ENCODE measurements at regions not wholly inside any gene's neighbourhood (a gene's known extent, or its start where the extent isn't known, plus 50 kb on each side); places are given as distances from the start of the nearest gene placed in this dataset.

DNA sequence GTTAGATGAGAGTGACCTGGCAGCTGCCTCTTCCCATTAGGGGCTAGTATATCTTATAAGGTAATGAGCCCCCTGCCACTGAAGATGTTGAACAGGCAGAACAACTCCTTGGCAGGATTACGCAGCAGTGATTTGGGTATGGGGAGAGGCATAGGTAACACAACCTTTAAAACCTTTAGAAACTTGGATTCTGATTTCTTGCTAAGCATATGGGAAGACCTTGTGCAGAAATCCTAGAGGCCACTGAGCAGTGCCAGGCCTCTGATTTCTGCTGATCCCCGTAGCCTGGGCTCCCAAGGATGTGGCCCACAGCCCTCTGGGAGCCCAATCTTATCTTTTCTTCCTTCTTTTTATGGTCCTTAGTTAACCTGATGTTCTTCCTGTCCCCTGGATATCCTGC is 237.9 kb upstream of the ROPN1 start:
- DNase-seq (ENCODE audit: low read depth in 1 of 2, low spot score in 1 of 2): no peak
- TF ChIP-seq, protein P1, sequence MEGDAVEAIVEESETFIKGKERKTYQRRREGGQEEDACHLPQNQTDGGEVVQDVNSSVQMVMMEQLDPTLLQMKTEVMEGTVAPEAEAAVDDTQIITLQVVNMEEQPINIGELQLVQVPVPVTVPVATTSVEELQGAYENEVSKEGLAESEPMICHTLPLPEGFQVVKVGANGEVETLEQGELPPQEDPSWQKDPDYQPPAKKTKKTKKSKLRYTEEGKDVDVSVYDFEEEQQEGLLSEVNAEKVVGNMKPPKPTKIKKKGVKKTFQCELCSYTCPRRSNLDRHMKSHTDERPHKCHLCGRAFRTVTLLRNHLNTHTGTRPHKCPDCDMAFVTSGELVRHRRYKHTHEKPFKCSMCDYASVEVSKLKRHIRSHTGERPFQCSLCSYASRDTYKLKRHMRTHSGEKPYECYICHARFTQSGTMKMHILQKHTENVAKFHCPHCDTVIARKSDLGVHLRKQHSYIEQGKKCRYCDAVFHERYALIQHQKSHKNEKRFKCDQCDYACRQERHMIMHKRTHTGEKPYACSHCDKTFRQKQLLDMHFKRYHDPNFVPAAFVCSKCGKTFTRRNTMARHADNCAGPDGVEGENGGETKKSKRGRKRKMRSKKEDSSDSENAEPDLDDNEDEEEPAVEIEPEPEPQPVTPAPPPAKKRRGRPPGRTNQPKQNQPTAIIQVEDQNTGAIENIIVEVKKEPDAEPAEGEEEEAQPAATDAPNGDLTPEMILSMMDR (IDR thresholded peaks at IDR 0.05; ENCODE audit: insufficient read depth, low read length): no peak
- TF ChIP-seq SPI1 (IDR thresholded peaks at IDR 0.05; ENCODE audit: borderline replicate concordance, low read depth) (no peak), GABPA (IDR thresholded peaks at IDR 0.05; ENCODE audit: low read depth) (no peak), POLR2AphosphoS5 (IDR thresholded peaks at IDR 0.05; ENCODE audit: low read depth) (no peak)
- TF ChIP-seq, protein P2, sequence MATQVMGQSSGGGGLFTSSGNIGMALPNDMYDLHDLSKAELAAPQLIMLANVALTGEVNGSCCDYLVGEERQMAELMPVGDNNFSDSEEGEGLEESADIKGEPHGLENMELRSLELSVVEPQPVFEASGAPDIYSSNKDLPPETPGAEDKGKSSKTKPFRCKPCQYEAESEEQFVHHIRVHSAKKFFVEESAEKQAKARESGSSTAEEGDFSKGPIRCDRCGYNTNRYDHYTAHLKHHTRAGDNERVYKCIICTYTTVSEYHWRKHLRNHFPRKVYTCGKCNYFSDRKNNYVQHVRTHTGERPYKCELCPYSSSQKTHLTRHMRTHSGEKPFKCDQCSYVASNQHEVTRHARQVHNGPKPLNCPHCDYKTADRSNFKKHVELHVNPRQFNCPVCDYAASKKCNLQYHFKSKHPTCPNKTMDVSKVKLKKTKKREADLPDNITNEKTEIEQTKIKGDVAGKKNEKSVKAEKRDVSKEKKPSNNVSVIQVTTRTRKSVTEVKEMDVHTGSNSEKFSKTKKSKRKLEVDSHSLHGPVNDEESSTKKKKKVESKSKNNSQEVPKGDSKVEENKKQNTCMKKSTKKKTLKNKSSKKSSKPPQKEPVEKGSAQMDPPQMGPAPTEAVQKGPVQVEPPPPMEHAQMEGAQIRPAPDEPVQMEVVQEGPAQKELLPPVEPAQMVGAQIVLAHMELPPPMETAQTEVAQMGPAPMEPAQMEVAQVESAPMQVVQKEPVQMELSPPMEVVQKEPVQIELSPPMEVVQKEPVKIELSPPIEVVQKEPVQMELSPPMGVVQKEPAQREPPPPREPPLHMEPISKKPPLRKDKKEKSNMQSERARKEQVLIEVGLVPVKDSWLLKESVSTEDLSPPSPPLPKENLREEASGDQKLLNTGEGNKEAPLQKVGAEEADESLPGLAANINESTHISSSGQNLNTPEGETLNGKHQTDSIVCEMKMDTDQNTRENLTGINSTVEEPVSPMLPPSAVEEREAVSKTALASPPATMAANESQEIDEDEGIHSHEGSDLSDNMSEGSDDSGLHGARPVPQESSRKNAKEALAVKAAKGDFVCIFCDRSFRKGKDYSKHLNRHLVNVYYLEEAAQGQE (IDR thresholded peaks at IDR 0.05; ENCODE audit: insufficient replicate concordance, low read depth): no peak
- Histone ChIP-seq H3K27me3 (ENCODE audit: insufficient read depth, poor library complexity, severe bottlenecking) (no peaks in the 10 kb centered on the region), H3K27ac (replicated peaks) (no peak overlapping the region), H3K4me3 (replicated peaks; ENCODE audit: insufficient read depth, low read length) (no peak overlapping the region)

DNA sequence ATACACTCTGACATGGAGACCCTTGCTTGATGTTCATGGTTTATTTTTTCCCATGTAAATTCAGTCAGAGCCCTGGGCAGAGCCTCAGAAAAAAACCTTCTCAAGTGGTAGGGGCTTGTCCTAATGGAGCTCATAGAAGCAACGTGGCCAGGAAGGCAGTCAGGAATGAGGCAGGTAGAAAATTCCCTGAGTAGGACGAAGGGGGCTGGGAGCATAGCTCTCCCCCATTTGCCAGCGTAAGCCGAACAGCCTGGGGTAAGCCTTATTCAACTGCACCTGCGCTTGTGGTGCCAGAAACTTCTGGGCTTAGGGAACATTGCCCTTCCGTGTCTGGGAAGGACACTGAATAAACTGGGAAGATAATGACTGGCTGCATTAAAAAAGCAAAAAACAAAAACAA is 238.5 kb upstream of the ROPN1 start:
- Histone ChIP-seq H3K27ac (replicated peaks) (no peak overlapping the region), H3K4me3 (replicated peaks; ENCODE audit: insufficient read depth, low read length) (no peak overlapping the region), H3K27me3 (ENCODE audit: insufficient read depth, poor library complexity, severe bottlenecking) (no peaks in the 10 kb centered on the region)
- no peak for TF ChIP-seq SPI1 (IDR thresholded peaks at IDR 0.05; ENCODE audit: borderline replicate concordance, low read depth)
- TF ChIP-seq, protein P1 (IDR thresholded peaks at IDR 0.05; ENCODE audit: insufficient read depth, low read length): no peak
- TF ChIP-seq, protein P2 (IDR thresholded peaks at IDR 0.05; ENCODE audit: insufficient replicate concordance, low read depth): no peak
- no peak for TF ChIP-seq GABPA (IDR thresholded peaks at IDR 0.05; ENCODE audit: low read depth)
- TF ChIP-seq POLR2AphosphoS5 (IDR thresholded peaks at IDR 0.05; ENCODE audit: low read depth): no peak
- DNase-seq (ENCODE audit: low read depth in 1 of 2, low spot score in 1 of 2): no peak

DNA sequence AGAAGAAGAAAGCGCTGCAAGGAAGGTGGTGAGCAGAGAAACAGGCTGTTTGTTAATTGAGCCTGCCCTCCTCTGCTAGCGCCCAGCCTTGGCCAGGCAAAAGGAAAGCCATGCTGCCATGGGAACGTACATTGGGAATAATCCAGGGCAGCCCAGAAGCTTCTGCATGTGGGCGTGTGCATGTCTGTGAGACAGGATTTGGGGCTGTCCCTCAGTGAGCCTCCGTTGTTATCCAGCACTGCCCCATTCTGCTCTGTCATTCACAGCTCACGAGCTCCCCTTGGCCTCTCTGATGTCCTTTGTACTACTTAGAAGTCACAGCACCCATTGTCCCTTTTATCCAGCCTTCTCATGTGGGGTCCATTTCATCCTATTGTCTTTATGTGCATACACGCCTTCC is 239.1 kb upstream of the ROPN1 start:
- H3K27ac ChIP-seq (replicated peaks): no peak overlapping the region
- no peak for DNase-seq (ENCODE audit: low read depth in 1 of 2, low spot score in 1 of 2)

DNA sequence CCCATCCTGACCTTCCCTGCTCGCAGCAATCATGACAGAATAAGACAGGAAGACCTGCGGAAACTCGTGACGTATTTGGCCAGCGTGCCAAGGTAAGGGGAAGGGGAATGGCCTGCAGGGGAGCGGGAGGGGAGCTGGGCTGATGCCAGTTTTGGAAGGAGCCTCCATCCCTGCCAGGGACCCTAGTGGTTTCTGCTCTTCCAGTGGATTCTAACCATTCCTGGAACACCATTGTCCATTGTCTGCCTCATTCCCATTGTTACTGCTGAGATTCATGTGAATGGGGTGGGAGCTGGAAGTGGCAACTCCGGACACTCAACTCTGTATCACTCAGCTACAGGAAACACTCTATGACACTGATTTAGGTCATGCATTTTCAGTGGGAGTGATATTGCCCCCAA is 242.9 kb upstream of the ROPN1 start:
- TF ChIP-seq GABPA (IDR thresholded peaks at IDR 0.05; ENCODE audit: low read depth) (no peak), SPI1 (IDR thresholded peaks at IDR 0.05; ENCODE audit: borderline replicate concordance, low read depth) (no peak), POLR2AphosphoS5 (IDR thresholded peaks at IDR 0.05; ENCODE audit: low read depth) (no peak)
- TF ChIP-seq, protein P2 (IDR thresholded peaks at IDR 0.05; ENCODE audit: insufficient replicate concordance, low read depth): no peak
- TF ChIP-seq, protein P1 (IDR thresholded peaks at IDR 0.05; ENCODE audit: insufficient read depth, low read length): no peak
- no peak for DNase-seq (ENCODE audit: low read depth in 1 of 2, low spot score in 1 of 2)
- H3K4me3 ChIP-seq (replicated peaks; ENCODE audit: insufficient read depth, low read length): no peak overlapping the region

More for the DNA sequence above, 239.1 kb upstream of the ROPN1 start:
- H3K4me3 ChIP-seq (replicated peaks; ENCODE audit: insufficient read depth, low read length): no peak overlapping the region
- TF ChIP-seq, protein P1 (IDR thresholded peaks at IDR 0.05; ENCODE audit: insufficient read depth, low read length): no peak
- H3K27me3 ChIP-seq (ENCODE audit: insufficient read depth, poor library complexity, severe bottlenecking): no peaks in the 10 kb centered on the region

More for the DNA sequence above, 242.9 kb upstream of the ROPN1 start:
- H3K27me3 ChIP-seq (ENCODE audit: insufficient read depth, poor library complexity, severe bottlenecking): no peaks in the 10 kb centered on the region
- H3K27ac ChIP-seq (replicated peaks): no peak overlapping the region
